Large intestine (tissue), 3 donors: ENCODE measurements at regions not wholly inside any gene's neighbourhood (a gene's known extent, or its start where the extent isn't known, plus 50 kb on each side); places are given as distances from the start of the nearest gene placed in this dataset.
A peak's percentile ranks its signal among the peaks of the same experiment; 100 is the strongest.

Experiments
- DNase-seq, 2 donors: peaks; one replicate each; pipeline versions ENCODE4 v3.0.0 to v3.0.0-alpha.2; 2013
- H3K27ac ChIP-seq: one replicate; pipeline ENCODE4 v1.5.1; 2013; ENCODE audit warnings: low read length
- H3K27me3 ChIP-seq: 2 replicates; pipeline ENCODE4 v1.6.1; 2013; ENCODE audit warnings: low read length; ENCODE audit not compliant: control insufficient read depth, insufficient read depth
- H3K36me3 ChIP-seq: 2 replicates; pipeline ENCODE4 v1.6.1; 2013; ENCODE audit warnings: low read length; ENCODE audit not compliant: control insufficient read depth, insufficient read depth
- H3K4me1 ChIP-seq: one replicate; pipeline ENCODE4 v1.6.1; 2013; ENCODE audit warnings: low read length; ENCODE audit not compliant: control insufficient read depth, insufficient read depth
- H3K4me3 ChIP-seq: one replicate; pipeline ENCODE4 v1.5.1; 2013; ENCODE audit warnings: low read length
- H3K9me3 ChIP-seq: one replicate; pipeline ENCODE4 v1.6.1; 2013; ENCODE audit warnings: mild to moderate bottlenecking, low read depth, low read length, moderate library complexity; ENCODE audit not compliant: control insufficient read depth
- WGBS: methylation state at CpG from one replicate; pipeline ENCODE4 v1.1.5; 2013; ENCODE audit warnings: low lambda C conversion rate; ENCODE audit not compliant: insufficient coverage; 5-methylcytosine and 5-hydroxymethylcytosine counted together

- Histone ChIP-seq H3K9me3 (no peaks in the 10 kb centered on the region), H3K27ac (no peak overlapping the region)
Measured at GRCh38 chr2:215879977-215880940, 133.1 kb downstream of the MREG start.

GRCh38 chr2:215879331-215879730 is 134.0 kb downstream of the MREG start:
- Histone ChIP-seq H3K4me3 (no peak overlapping the region), H3K9me3 (no peaks in the 10 kb centered on the region), H3K27ac (no peak overlapping the region), H3K27me3 (no peaks in the 10 kb centered on the region), H3K4me1 (no peaks in the 10 kb centered on the region), H3K36me3 (no peaks in the 10 kb centered on the region)
- DNase-seq, result no peak
- no CpG with 5 or more reads among the region's 1 CpG for WGBS

More at GRCh38 chr2:215879977-215880940, 133.1 kb downstream of the MREG start:
- Histone ChIP-seq H3K27me3 (no peaks in the 10 kb centered on the region), H3K4me3 (no peak overlapping the region), H3K36me3 (no peaks in the 10 kb centered on the region), H3K4me1 (no peaks in the 10 kb centered on the region)
- DNase-seq, result no peak
- WGBS, result 100% methylated on average over 2 of the region's 8 CpGs

GRCh38 chr2:215878476-215879063 is 134.8 kb downstream of the MREG start:
- H3K27ac ChIP-seq, result no peak overlapping the region

GRCh38 chr2:215876937-215877238 is 136.5 kb downstream of the MREG start:
- DNase-seq, result no peak
- Histone ChIP-seq H3K9me3 (no peaks in the 10 kb centered on the region), H3K27ac (no peak overlapping the region), H3K27me3 (no peaks in the 10 kb centered on the region), H3K36me3 (no peaks in the 10 kb centered on the region), H3K4me1 (no peaks in the 10 kb centered on the region), H3K4me3 (no peak overlapping the region)
- WGBS, result 89% methylated on average over 1 of the region's 1 CpG

More at GRCh38 chr2:215878476-215879063, 134.8 kb downstream of the MREG start:
- H3K4me3 ChIP-seq, result no peak overlapping the region
- H3K27me3 ChIP-seq, result no peaks in the 10 kb centered on the region
- no peaks in the 10 kb centered on the region for H3K4me1 ChIP-seq
- WGBS, result 100% methylated on average over 3 of the region's 4 CpGs
- DNase-seq, result no peak
- no peaks in the 10 kb centered on the region for H3K9me3 ChIP-seq
- no peaks in the 10 kb centered on the region for H3K36me3 ChIP-seq

- 86% methylated on average over 1 of the region's 3 CpGs for WGBS
- Histone ChIP-seq H3K36me3 (no peaks in the 10 kb centered on the region), H3K27ac (no peak overlapping the region), H3K4me1 (no peaks in the 10 kb centered on the region), H3K27me3 (no peaks in the 10 kb centered on the region), H3K4me3 (no peak overlapping the region), H3K9me3 (no peaks in the 10 kb centered on the region)
- no peak for DNase-seq
Measured at GRCh38 chr2:215876139-215876936, 137.0 kb downstream of the MREG start.

GRCh38 chr2:215874418-215874817 is 138.9 kb downstream of the MREG start:
- H3K36me3 ChIP-seq, result no peaks in the 10 kb centered on the region
- no peaks in the 10 kb centered on the region for H3K27me3 ChIP-seq
- no peak overlapping the region for H3K27ac ChIP-seq
- no peaks in the 10 kb centered on the region for H3K9me3 ChIP-seq
- WGBS, result 100% methylated on average over 1 of the region's 2 CpGs
- no peaks in the 10 kb centered on the region for H3K4me1 ChIP-seq
- H3K4me3 ChIP-seq, result no peak overlapping the region
- DNase-seq, result no peak

- Histone ChIP-seq H3K4me3 (no peak overlapping the region), H3K4me1 (no peaks in the 10 kb centered on the region), H3K9me3 (no peaks in the 10 kb centered on the region), H3K36me3 (no peaks in the 10 kb centered on the region), H3K27ac (no peak overlapping the region), H3K27me3 (no peaks in the 10 kb centered on the region)
- WGBS, result no CpG with 5 or more reads among the region's 2 CpGs
- no peak for DNase-seq
Measured at GRCh38 chr2:215870986-215871385, 142.4 kb downstream of the MREG start.

- H3K27me3 ChIP-seq, result no peaks in the 10 kb centered on the region
- H3K4me1 ChIP-seq, result no peaks in the 10 kb centered on the region
- no CpG with 5 or more reads among the region's 3 CpGs for WGBS
- no peaks in the 10 kb centered on the region for H3K9me3 ChIP-seq
- no peaks in the 10 kb centered on the region for H3K36me3 ChIP-seq
- H3K27ac ChIP-seq, result no peak overlapping the region
- H3K4me3 ChIP-seq, result no peak overlapping the region
- DNase-seq, result peak in 1 of 2 donors; percentile 46
Measured at GRCh38 chr2:215870088-215870490, 143.3 kb downstream of the MREG start.

GRCh38 chr2:215868846-215869543 is 144.4 kb downstream of the MREG start:
- H3K4me3 ChIP-seq, result no peak overlapping the region
- H3K9me3 ChIP-seq, result no peaks in the 10 kb centered on the region
- no peak for DNase-seq
- WGBS, result 85% methylated on average over 3 of the region's 4 CpGs
- no peak overlapping the region for H3K27ac ChIP-seq
- no peaks in the 10 kb centered on the region for H3K36me3 ChIP-seq
- no peaks in the 10 kb centered on the region for H3K27me3 ChIP-seq
- H3K4me1 ChIP-seq, result no peaks in the 10 kb centered on the region

GRCh38 chr2:215866606-215867005 is 146.7 kb downstream of the MREG start:
- Histone ChIP-seq H3K27ac (no peak overlapping the region), H3K4me3 (no peak overlapping the region), H3K4me1 (no peaks in the 10 kb centered on the region), H3K36me3 (no peaks in the 10 kb centered on the region), H3K27me3 (no peaks in the 10 kb centered on the region), H3K9me3 (no peaks in the 10 kb centered on the region)
- WGBS, result no CpG with 5 or more reads among the region's 2 CpGs
- DNase-seq, result peak in 1 of 2 donors; percentile 30
